ENCODE measurements at regions not wholly inside any gene's neighbourhood (a gene's known extent, or its start where the extent isn't known, plus 50 kb on each side); places are given as distances from the start of the nearest gene placed in this dataset.

DNA sequence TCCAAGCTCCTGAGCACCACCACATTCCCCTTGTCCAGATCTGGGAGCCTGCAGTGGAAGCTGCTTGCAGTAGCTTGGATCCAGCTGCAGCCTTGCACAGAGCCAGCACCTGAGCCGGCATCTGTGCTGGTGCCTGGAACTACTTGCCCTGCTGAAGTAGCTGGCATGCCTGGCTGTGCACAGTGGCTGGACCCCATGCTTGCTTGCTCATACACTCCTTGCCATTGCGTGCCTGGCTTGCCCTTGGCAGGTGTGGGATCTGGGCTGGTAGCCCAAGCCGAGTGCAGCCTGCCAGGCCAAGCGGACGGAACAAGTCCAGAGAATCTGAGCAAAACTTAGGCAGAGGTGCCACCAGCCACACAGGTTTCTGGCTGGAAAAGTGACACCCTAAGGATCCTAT lies 759.9 kb downstream of the IPMK start:
- no peak for DNase-seq
- TF ChIP-seq, protein P1, sequence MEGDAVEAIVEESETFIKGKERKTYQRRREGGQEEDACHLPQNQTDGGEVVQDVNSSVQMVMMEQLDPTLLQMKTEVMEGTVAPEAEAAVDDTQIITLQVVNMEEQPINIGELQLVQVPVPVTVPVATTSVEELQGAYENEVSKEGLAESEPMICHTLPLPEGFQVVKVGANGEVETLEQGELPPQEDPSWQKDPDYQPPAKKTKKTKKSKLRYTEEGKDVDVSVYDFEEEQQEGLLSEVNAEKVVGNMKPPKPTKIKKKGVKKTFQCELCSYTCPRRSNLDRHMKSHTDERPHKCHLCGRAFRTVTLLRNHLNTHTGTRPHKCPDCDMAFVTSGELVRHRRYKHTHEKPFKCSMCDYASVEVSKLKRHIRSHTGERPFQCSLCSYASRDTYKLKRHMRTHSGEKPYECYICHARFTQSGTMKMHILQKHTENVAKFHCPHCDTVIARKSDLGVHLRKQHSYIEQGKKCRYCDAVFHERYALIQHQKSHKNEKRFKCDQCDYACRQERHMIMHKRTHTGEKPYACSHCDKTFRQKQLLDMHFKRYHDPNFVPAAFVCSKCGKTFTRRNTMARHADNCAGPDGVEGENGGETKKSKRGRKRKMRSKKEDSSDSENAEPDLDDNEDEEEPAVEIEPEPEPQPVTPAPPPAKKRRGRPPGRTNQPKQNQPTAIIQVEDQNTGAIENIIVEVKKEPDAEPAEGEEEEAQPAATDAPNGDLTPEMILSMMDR (IDR thresholded peaks at IDR 0.05) = no peak

DNA sequence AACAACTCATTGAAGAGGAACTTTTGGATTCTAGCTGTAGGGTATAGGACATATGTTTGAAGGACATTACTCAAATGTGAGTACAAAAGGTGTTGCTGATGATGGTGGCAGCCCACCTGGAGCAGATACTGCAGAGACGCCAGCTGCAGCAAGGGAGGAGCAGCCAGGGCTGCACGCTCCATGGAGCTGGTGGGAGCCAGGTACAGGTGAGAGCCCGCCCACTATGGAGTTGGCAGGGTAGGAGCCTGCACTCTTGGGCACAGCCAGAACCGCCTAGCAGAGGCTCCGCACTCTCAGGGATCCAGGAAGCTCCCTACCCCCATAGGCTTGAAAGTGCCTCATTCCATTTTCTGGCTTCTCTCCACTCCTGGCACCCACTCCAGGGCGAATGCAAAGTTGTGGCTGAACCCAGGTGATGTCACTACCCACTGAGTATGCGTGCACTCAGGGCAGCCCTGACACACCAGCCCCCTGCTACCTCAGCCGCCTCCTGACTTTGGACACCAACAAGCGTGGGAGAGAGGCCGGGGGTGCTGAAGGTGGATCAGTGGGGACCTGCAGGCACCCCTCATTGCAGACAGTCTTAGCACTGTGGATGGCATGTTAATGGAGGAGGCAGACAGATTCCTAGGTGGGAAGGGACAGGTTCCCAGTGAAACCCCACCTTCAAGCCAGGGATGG lies 761.1 kb downstream of the IPMK start:
- H3K36me3 Mint-ChIP-seq = peaks cover 8% of the 10 kb centered on the region
- intact Hi-C loops (cut with micrococcal nuclease) = no loop called here
- no peaks in the 10 kb centered on the region for H3K27me3 Mint-ChIP-seq (ENCODE audit: low read depth in 2 of 2)
- ATAC-seq (no peak), DNase-seq (no peak)
- no peak overlapping the region for H3K27ac Mint-ChIP-seq
- TF ChIP-seq, protein P1 (IDR thresholded peaks at IDR 0.05) = no peak
- Histone ChIP-seq H3K4me3 (ENCODE audit: low read length) (no peak overlapping the region), H3K27me3 (ENCODE audit: control insufficient read depth, insufficient read depth, low read length) (no peaks in the 10 kb centered on the region), H3K36me3 (ENCODE audit: control insufficient read depth, insufficient read depth, low read length) (no peaks in the 10 kb centered on the region), H3K4me1 (ENCODE audit: control insufficient read depth, insufficient read depth, low read length) (no peaks in the 10 kb centered on the region), H3K27ac (ENCODE audit: low read length) (no peak overlapping the region), H3K9me3 (ENCODE audit: control insufficient read depth, insufficient read depth, low read length) (peaks cover 14% of the 10 kb centered on the region)
- WGBS (ENCODE audit: insufficient coverage) = 71% methylated on average over 10 of the region's 10 CpGs
- H3K9me3 Mint-ChIP-seq = peaks cover 5 to 6% of the 10 kb centered on the region in 2 donors
- no peak overlapping the region for H3K4me3 Mint-ChIP-seq
- no peaks in the 10 kb centered on the region for H3K4me1 Mint-ChIP-seq

More for the DNA sequence above, 759.9 kb downstream of the IPMK start:
- Mint-ChIP-seq H3K4me1 (no peaks in the 10 kb centered on the region), H3K27me3 (ENCODE audit: low read depth in 2 of 2) (no peaks in the 10 kb centered on the region), H3K36me3 (peaks cover 8% of the 10 kb centered on the region), H3K4me3 (no peak overlapping the region), H3K27ac (no peak overlapping the region), H3K9me3 (peaks cover 8 to 9% of the 10 kb centered on the region in 2 donors)
- ATAC-seq = no peak
- Histone ChIP-seq H3K9me3 (ENCODE audit: control insufficient read depth, insufficient read depth, low read length) (peaks cover 14% of the 10 kb centered on the region), H3K4me1 (ENCODE audit: control insufficient read depth, insufficient read depth, low read length) (no peaks in the 10 kb centered on the region), H3K36me3 (ENCODE audit: control insufficient read depth, insufficient read depth, low read length) (no peaks in the 10 kb centered on the region), H3K4me3 (ENCODE audit: low read length) (no peak overlapping the region), H3K27ac (ENCODE audit: low read length) (no peak overlapping the region), H3K27me3 (ENCODE audit: control insufficient read depth, insufficient read depth, low read length) (no peaks in the 10 kb centered on the region)
- 72% methylated on average over 5 of the region's 5 CpGs for WGBS (ENCODE audit: insufficient coverage)
- intact Hi-C loops (cut with micrococcal nuclease) = no loop called here

DNA sequence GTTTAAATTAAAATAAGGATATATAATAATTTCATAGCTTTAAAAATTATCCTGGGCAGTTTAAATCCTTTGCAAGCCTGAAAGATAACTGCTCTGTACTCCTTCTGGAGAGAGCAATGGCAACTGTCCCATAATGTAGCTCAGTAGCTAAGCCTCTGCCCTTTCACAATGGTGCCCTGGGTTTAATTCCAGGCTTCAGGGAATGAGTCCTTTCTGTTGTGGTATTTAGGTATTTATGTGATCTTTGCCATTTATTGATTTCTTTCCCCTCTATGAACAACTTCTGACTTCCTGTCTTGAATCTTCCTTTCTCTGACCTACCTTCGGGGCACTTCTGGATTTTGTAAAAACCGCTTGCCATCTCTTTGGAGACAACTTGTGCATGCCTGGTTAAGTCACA lies 773.2 kb downstream of the IPMK start:
- no peaks in the 10 kb centered on the region for H3K27me3 ChIP-seq (ENCODE audit: control insufficient read depth, insufficient read depth, low read length)
- H3K4me3 ChIP-seq (ENCODE audit: low read length) = no peak overlapping the region
- H3K4me1 ChIP-seq (ENCODE audit: control insufficient read depth, insufficient read depth, low read length) = no peaks in the 10 kb centered on the region
- no peaks in the 10 kb centered on the region for H3K4me1 Mint-ChIP-seq
- intact Hi-C loops (cut with micrococcal nuclease) = no loop called here
- no peaks in the 10 kb centered on the region for H3K9me3 ChIP-seq (ENCODE audit: control insufficient read depth, insufficient read depth, low read length)
- peaks cover 15 to 18% of the 10 kb centered on the region in 2 donors for H3K9me3 Mint-ChIP-seq
- no peak overlapping the region for H3K27ac ChIP-seq (ENCODE audit: low read length)
- H3K36me3 ChIP-seq (ENCODE audit: control insufficient read depth, insufficient read depth, low read length) = no peaks in the 10 kb centered on the region
- no peak overlapping the region for H3K27ac Mint-ChIP-seq
- ATAC-seq (no peak), DNase-seq (no peak)
- WGBS (ENCODE audit: insufficient coverage) = 74% methylated on average over 2 of the region's 2 CpGs
- TF ChIP-seq, protein P1 (IDR thresholded peaks at IDR 0.05) = no peak
- peaks cover 6% of the 10 kb centered on the region for H3K36me3 Mint-ChIP-seq
- no peak overlapping the region for H3K4me3 Mint-ChIP-seq
- no peaks in the 10 kb centered on the region for H3K27me3 Mint-ChIP-seq (ENCODE audit: low read depth in 2 of 2)

DNA sequence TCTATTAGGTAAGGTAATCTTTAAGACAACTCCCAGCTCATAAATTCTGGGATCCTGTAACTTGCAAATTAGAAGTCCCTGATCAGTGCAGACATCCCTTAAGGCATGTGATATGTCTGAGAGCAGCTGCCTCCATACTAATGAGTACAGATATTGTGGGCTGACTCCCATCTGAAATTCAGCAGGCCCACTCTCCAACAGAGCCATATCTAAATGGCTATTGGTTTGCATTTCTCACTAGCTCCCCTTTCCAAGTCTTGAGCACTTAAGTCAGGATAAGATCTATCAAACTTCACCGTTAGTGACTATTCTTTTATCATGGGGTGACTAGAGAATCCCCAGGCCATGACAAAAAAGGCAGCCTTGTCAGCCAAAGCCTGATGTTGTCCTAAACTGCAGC lies 785.4 kb downstream of the IPMK start:
- no peaks in the 10 kb centered on the region for H3K4me1 ChIP-seq (ENCODE audit: control insufficient read depth, insufficient read depth, low read length)
- H3K36me3 Mint-ChIP-seq = peaks cover 1% of the 10 kb centered on the region
- no peak for ATAC-seq
- H3K27ac ChIP-seq (ENCODE audit: low read length) = no peak overlapping the region
- no peak for DNase-seq
- no peak overlapping the region for H3K4me3 Mint-ChIP-seq
- no peaks in the 10 kb centered on the region for H3K36me3 ChIP-seq (ENCODE audit: control insufficient read depth, insufficient read depth, low read length)
- H3K27me3 Mint-ChIP-seq (ENCODE audit: low read depth in 2 of 2) = no peaks in the 10 kb centered on the region
- H3K27me3 ChIP-seq (ENCODE audit: control insufficient read depth, insufficient read depth, low read length) = no peaks in the 10 kb centered on the region
- peaks cover 2 to 14% of the 10 kb centered on the region in 2 donors for H3K9me3 Mint-ChIP-seq
- no peak overlapping the region for H3K27ac Mint-ChIP-seq
- TF ChIP-seq, protein P1 (IDR thresholded peaks at IDR 0.05) = no peak
- intact Hi-C loops (cut with micrococcal nuclease) = no loop called here
- no peaks in the 10 kb centered on the region for H3K4me1 Mint-ChIP-seq
- WGBS (ENCODE audit: insufficient coverage) = 60% methylated on average over 1 of the region's 1 CpG
- no peaks in the 10 kb centered on the region for H3K9me3 ChIP-seq (ENCODE audit: control insufficient read depth, insufficient read depth, low read length)
- no peak overlapping the region for H3K4me3 ChIP-seq (ENCODE audit: low read length)
